Progenitor cell of endocrine pancreas (in vitro differentiated cells): ENCODE measurements at regions not wholly inside any gene's neighbourhood (a gene's known extent, or its start where the extent isn't known, plus 50 kb on each side); places are given as distances from the start of the nearest gene placed in this dataset.

ENCODE experiments used
- DNase-seq: peaks from one replicate; pipeline ENCODE4 v3.0.0; 2021; ENCODE audit warnings: low spot score; ENCODE audit not compliant: unreplicated experiment
- H3K27ac Mint-ChIP-seq: 2 replicates; pipeline ENCODE4 v1.8.0; 2021; ENCODE audit warnings: mild to moderate bottlenecking, moderate library complexity, mixed read lengths
- H3K27me3 Mint-ChIP-seq: 2 replicates; pipeline ENCODE4 v1.8.0; 2021; ENCODE audit warnings: mixed read lengths
- H3K36me3 Mint-ChIP-seq: 2 replicates; pipeline ENCODE4 v1.8.0; 2022; ENCODE audit warnings: mixed read lengths; ENCODE audit not compliant: insufficient read depth
- H3K4me1 Mint-ChIP-seq: 2 replicates; pipeline ENCODE4 v1.8.0; 2021; ENCODE audit warnings: low read depth, mixed read lengths
- H3K4me3 Mint-ChIP-seq: 2 replicates; pipeline ENCODE4 v1.8.0; 2021; ENCODE audit warnings: low read depth, mild to moderate bottlenecking, moderate library complexity, mixed read lengths
- H3K9me3 Mint-ChIP-seq: 2 replicates; pipeline ENCODE4 v1.8.0; 2021; ENCODE audit warnings: low read depth, mixed read lengths
- TF ChIP-seq, protein P1 (sequence below): fragments of 200-600 bp; sonication (generic); IDR thresholded peaks from one replicate; pipeline ENCODE4 v1.5.0; 2021; ENCODE audit warnings: antibody characterized with exemption, mild to moderate bottlenecking; ENCODE audit not compliant: unreplicated experiment

DNA sequence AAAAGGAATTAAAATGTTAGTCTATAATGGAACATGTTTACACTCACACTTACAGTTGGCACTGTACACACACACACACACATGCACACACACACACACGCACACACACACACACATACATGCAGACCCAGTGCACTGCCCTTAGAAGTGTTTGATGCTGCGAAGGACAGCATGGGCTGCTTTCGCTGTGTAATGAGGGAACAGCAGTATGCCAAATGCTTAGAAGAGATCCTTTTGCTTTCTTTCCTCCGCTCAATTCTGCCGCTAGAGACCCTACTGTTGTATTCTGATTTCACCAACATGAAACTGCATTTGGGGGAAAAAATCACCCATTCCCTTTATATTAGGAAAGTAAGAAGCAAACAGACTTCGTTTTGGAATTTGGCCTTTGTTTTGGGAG lies 217.9 kb downstream of the ENGASE start:
- DNase-seq: no peak
- TF ChIP-seq, protein P1, sequence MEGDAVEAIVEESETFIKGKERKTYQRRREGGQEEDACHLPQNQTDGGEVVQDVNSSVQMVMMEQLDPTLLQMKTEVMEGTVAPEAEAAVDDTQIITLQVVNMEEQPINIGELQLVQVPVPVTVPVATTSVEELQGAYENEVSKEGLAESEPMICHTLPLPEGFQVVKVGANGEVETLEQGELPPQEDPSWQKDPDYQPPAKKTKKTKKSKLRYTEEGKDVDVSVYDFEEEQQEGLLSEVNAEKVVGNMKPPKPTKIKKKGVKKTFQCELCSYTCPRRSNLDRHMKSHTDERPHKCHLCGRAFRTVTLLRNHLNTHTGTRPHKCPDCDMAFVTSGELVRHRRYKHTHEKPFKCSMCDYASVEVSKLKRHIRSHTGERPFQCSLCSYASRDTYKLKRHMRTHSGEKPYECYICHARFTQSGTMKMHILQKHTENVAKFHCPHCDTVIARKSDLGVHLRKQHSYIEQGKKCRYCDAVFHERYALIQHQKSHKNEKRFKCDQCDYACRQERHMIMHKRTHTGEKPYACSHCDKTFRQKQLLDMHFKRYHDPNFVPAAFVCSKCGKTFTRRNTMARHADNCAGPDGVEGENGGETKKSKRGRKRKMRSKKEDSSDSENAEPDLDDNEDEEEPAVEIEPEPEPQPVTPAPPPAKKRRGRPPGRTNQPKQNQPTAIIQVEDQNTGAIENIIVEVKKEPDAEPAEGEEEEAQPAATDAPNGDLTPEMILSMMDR: no peak
- Mint-ChIP-seq H3K27me3 (peaks cover 55% of the 10 kb centered on the region), H3K4me1 (no peaks in the 10 kb centered on the region), H3K4me3 (no peak overlapping the region), H3K9me3 (no peaks in the 10 kb centered on the region), H3K27ac (no peak overlapping the region), H3K36me3 (no peaks in the 10 kb centered on the region)

DNA sequence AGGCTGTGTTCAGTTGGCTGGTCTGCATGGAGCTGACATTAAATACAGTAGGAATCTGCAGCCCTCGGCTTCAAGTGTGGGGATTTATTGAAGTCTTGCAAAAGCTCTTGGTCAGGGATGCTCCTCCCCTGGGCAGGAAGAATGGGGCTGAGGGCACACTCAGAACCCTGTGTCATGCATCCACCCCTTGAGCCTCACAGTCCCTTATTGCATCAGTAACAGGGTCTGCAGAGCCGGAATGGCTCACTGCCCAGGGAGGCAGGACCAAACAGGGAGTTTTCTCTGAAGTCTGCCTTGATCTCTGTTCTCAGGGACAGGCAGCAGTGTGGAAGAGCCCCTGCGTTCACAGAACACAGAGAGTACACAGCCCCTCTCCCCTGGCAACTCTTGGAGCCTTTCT lies 216.8 kb downstream of the ENGASE start:
- peaks cover 55% of the 10 kb centered on the region for H3K27me3 Mint-ChIP-seq

DNA sequence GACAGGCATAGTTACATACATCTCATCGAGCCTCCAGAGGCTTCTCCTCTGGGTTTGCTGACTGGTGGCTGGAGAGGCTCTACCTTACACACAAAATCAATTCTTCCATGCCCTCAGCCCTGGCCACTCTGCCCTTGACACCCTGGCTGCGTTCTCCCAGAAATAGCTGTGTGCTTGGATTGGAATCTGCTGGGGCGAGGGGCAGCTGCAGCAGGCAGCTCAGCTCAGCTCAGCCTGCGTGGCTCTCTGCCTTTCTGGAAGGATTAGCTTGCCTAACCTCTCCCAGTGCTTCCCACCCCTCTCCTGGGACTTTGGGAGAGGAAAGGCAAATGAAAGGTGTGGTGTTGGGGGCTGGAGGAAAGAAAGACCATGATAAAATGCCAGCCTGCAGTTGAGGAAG lies 216.1 kb downstream of the ENGASE start:
- H3K27ac Mint-ChIP-seq: no peak overlapping the region
- no peaks in the 10 kb centered on the region for H3K4me1 Mint-ChIP-seq
- H3K36me3 Mint-ChIP-seq: no peaks in the 10 kb centered on the region
- DNase-seq: no peak
- H3K27me3 Mint-ChIP-seq: peaks cover 55% of the 10 kb centered on the region
- H3K4me3 Mint-ChIP-seq: no peak overlapping the region
- TF ChIP-seq, protein P1: no peak
- no peaks in the 10 kb centered on the region for H3K9me3 Mint-ChIP-seq

More for the DNA sequence above, 216.8 kb downstream of the ENGASE start:
- H3K4me1 Mint-ChIP-seq: no peaks in the 10 kb centered on the region
- no peak overlapping the region for H3K4me3 Mint-ChIP-seq
- TF ChIP-seq, protein P1: no peak
- no peak for DNase-seq
- H3K36me3 Mint-ChIP-seq: no peaks in the 10 kb centered on the region
- H3K9me3 Mint-ChIP-seq: no peaks in the 10 kb centered on the region
- H3K27ac Mint-ChIP-seq: no peak overlapping the region

DNA sequence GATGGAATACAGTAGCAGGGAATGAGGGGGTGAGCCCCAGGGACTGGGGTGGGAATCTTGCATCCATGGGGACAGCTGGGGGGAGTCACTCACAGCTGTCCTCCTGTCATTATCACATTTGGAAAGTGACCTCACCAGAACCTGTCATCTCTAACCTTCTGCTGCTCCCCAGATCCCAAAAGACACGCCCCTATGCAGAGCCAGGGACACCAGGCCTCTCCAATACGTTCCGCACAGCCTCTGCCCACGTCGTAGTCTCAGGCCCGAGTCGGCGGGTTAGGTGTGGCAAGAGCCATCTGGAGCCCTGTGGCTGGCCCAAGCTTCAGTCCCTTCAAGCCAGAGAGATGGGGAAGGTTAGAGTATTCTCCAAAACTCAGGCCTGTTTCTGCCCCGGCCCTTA lies 214.3 kb downstream of the ENGASE start:
- no peak overlapping the region for H3K4me3 Mint-ChIP-seq
- no peak overlapping the region for H3K27ac Mint-ChIP-seq
- DNase-seq: no peak
- TF ChIP-seq, protein P1: no peak
- H3K36me3 Mint-ChIP-seq: no peaks in the 10 kb centered on the region
- no peaks in the 10 kb centered on the region for H3K4me1 Mint-ChIP-seq
- H3K9me3 Mint-ChIP-seq: no peaks in the 10 kb centered on the region
- H3K27me3 Mint-ChIP-seq: peaks cover 54% of the 10 kb centered on the region

DNA sequence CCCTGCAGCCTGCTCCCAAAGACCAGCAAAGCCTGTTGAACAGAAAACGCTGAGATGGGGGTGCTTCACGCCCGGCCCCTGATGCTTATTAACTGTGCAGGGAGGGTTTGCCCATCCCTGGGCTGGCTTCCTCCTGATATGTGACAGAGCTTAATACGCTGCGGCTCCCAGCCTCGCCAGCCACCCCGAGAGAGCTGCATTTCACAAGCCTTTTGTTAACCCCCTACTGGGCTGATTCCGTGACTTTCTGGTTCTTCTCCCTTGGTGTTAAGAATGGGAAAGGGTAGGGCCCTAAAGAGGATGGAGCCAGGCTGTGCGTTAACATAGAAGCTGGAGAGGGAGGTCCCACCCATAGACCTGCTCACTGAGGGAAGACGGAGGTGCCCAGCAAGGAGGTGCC lies 211.8 kb downstream of the ENGASE start:
- no peak overlapping the region for H3K27ac Mint-ChIP-seq

More for the DNA sequence above, 211.8 kb downstream of the ENGASE start:
- Mint-ChIP-seq H3K4me3 (no peak overlapping the region), H3K9me3 (no peaks in the 10 kb centered on the region), H3K27me3 (peaks cover 54% of the 10 kb centered on the region), H3K36me3 (no peaks in the 10 kb centered on the region), H3K4me1 (peaks cover 6% of the 10 kb centered on the region)
- DNase-seq: no peak
- TF ChIP-seq, protein P1: no peak
